ENCODE measurements at regions not wholly inside any gene's neighbourhood (a gene's known extent, or its start where the extent isn't known, plus 50 kb on each side); places are given as distances from the start of the nearest gene placed in this dataset.

- no peak for DNase-seq (ENCODE audit: low read depth)
Observed at GRCh38 chr13:39938596-39938995, 283.1 kb downstream of the COG6 start.

GRCh38 chr13:39941236-39941635, 285.8 kb downstream of the COG6 start:
- no peak for DNase-seq (ENCODE audit: low read depth)

- no peak for DNase-seq (ENCODE audit: low read depth)
Observed at GRCh38 chr13:39941911-39942551, 286.6 kb downstream of the COG6 start.

- DNase-seq (ENCODE audit: low read depth): peak; percentile 69
Observed at GRCh38 chr13:39942552-39943273, 287.3 kb downstream of the COG6 start.

GRCh38 chr13:39943711-39944110, 288.2 kb downstream of the COG6 start:
- no peak for DNase-seq (ENCODE audit: low read depth)

GRCh38 chr13:39945226-39945625, 289.8 kb downstream of the COG6 start:
- DNase-seq (ENCODE audit: low read depth): no peak

GRCh38 chr13:39946769-39947168, 291.3 kb downstream of the COG6 start:
- no peak for DNase-seq (ENCODE audit: low read depth)

GRCh38 chr13:39951301-39951700, 295.8 kb downstream of the COG6 start:
- DNase-seq (ENCODE audit: low read depth): no peak

GRCh38 chr13:39952249-39953233, 297.1 kb downstream of the COG6 start:
- DNase-seq (ENCODE audit: low read depth): no peak

- DNase-seq (ENCODE audit: low read depth): no peak
Observed at GRCh38 chr13:39954476-39954875, 299.0 kb downstream of the COG6 start.

- DNase-seq (ENCODE audit: low read depth): no peak
Observed at GRCh38 chr13:39955560-39955959, 300.1 kb downstream of the COG6 start.

- DNase-seq (ENCODE audit: low read depth): peak; percentile 38
Observed at GRCh38 chr13:39956036-39956435, 300.6 kb downstream of the COG6 start.

- no peak for DNase-seq (ENCODE audit: low read depth)
Observed at GRCh38 chr13:39957868-39958677, 302.6 kb downstream of the COG6 start.

- DNase-seq (ENCODE audit: low read depth): no peak
Observed at GRCh38 chr13:39959497-39960144, 304.2 kb downstream of the COG6 start.

- DNase-seq (ENCODE audit: low read depth): no peak
Observed at GRCh38 chr13:39960191-39960590, 304.7 kb downstream of the COG6 start.

- no peak for DNase-seq (ENCODE audit: low read depth)
Observed at GRCh38 chr13:39961036-39961435, 305.6 kb downstream of the COG6 start.

GRCh38 chr13:39963612-39964011, 308.1 kb downstream of the COG6 start:
- DNase-seq (ENCODE audit: low read depth): no peak

- no peak for DNase-seq (ENCODE audit: low read depth)
Observed at GRCh38 chr13:39965309-39965708, 309.8 kb downstream of the COG6 start.

GRCh38 chr13:39967199-39967959, 311.9 kb downstream of the COG6 start:
- no peak for DNase-seq (ENCODE audit: low read depth)
